ENCODE measurements at regions not wholly inside any gene's neighbourhood (a gene's known extent, or its start where the extent isn't known, plus 50 kb on each side); places are given as distances from the start of the nearest gene placed in this dataset.
A peak's percentile ranks its signal among the peaks of the same experiment; 100 is the strongest.

DNA sequence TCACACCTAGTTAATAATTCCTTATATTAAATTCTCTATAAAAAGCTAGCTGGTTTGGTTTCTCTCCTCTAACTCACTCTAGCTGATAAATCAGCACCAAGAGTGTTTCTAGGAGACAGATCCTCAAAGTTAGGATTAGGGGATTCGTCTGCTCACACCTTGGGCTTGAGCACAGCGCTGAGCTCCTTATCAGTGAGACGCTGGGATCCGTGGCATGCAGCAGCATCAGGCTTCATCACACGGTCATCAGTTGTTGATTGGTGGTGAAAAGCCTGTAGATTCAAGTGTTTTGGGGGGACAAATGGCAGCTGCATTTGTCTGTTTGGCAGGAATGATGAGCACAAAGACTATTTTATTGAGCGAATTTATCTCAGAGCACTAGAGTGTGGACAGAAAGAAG lies 72.6 kb upstream of the MC2R start:
- peaks cover 10% of the 10 kb centered on the region for H3K9me3 Mint-ChIP-seq

GRCh38 chr18:13984080-13984479 lies 68.7 kb upstream of the MC2R start:
- Mint-ChIP-seq H3K4me3 (no peak overlapping the region), H3K36me3 (ENCODE audit: low read depth) (no peaks in the 10 kb centered on the region), H3K27me3 (ENCODE audit: insufficient read depth) (no peaks in the 10 kb centered on the region), H3K27ac (no peak overlapping the region), H3K4me1 (peaks cover 11% of the 10 kb centered on the region), H3K9me3 (peaks cover 2% of the 10 kb centered on the region)
- TF ChIP-seq, protein P1, sequence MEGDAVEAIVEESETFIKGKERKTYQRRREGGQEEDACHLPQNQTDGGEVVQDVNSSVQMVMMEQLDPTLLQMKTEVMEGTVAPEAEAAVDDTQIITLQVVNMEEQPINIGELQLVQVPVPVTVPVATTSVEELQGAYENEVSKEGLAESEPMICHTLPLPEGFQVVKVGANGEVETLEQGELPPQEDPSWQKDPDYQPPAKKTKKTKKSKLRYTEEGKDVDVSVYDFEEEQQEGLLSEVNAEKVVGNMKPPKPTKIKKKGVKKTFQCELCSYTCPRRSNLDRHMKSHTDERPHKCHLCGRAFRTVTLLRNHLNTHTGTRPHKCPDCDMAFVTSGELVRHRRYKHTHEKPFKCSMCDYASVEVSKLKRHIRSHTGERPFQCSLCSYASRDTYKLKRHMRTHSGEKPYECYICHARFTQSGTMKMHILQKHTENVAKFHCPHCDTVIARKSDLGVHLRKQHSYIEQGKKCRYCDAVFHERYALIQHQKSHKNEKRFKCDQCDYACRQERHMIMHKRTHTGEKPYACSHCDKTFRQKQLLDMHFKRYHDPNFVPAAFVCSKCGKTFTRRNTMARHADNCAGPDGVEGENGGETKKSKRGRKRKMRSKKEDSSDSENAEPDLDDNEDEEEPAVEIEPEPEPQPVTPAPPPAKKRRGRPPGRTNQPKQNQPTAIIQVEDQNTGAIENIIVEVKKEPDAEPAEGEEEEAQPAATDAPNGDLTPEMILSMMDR (conservative IDR thresholded peaks at IDR 0.05), result no peak
- H3K9ac ChIP-seq (ENCODE audit: extremely low read depth, low read length, poor library complexity, severe bottlenecking), result no peak overlapping the region
- no peak overlapping the region for H3K4me3 ChIP-seq (ENCODE audit: low read length)
- H3K27ac ChIP-seq (ENCODE audit: low read depth, low read length), result no peak overlapping the region
- no peak for DNase-seq
- no peaks in the 10 kb centered on the region for H3K9me3 ChIP-seq (ENCODE audit: control insufficient read depth, low read length)
- no peaks in the 10 kb centered on the region for H3K36me3 ChIP-seq (ENCODE audit: control insufficient read depth, insufficient read depth, low read length)
- no peaks in the 10 kb centered on the region for H3K4me1 ChIP-seq (ENCODE audit: control insufficient read depth, insufficient read depth, low read length)
- H3K27me3 ChIP-seq (ENCODE audit: control insufficient read depth, insufficient read depth, low read length, poor library complexity, severe bottlenecking), result no peaks in the 10 kb centered on the region

More for the DNA sequence above, 72.6 kb upstream of the MC2R start:
- DNase-seq, result peak; percentile 61
- H3K4me3 Mint-ChIP-seq, result no peak overlapping the region
- H3K4me3 ChIP-seq (ENCODE audit: low read length), result no peak overlapping the region
- H3K27ac Mint-ChIP-seq, result peak overlapping the region; percentile 49
- 60 to 73% methylated on average over 1 to 6 of the region's 6 CpGs for WGBS, 2 experiments (ENCODE audit: insufficient coverage in 1 of 2, insufficient read length in 1 of 2)
- H3K4me1 Mint-ChIP-seq, result peaks cover 9% of the 10 kb centered on the region
- no peaks in the 10 kb centered on the region for H3K36me3 Mint-ChIP-seq (ENCODE audit: low read depth)
- no peak overlapping the region for H3K27ac ChIP-seq (ENCODE audit: low read depth, low read length)
- no peaks in the 10 kb centered on the region for H3K4me1 ChIP-seq (ENCODE audit: control insufficient read depth, insufficient read depth, low read length)
- H3K9ac ChIP-seq (ENCODE audit: extremely low read depth, low read length, poor library complexity, severe bottlenecking), result no peak overlapping the region
- no peaks in the 10 kb centered on the region for H3K9me3 ChIP-seq (ENCODE audit: control insufficient read depth, low read length)
- TF ChIP-seq, protein P1 (conservative IDR thresholded peaks at IDR 0.05), result no peak
- no peaks in the 10 kb centered on the region for H3K27me3 Mint-ChIP-seq (ENCODE audit: insufficient read depth)
- H3K27me3 ChIP-seq (ENCODE audit: control insufficient read depth, insufficient read depth, low read length, poor library complexity, severe bottlenecking), result no peaks in the 10 kb centered on the region
- no peaks in the 10 kb centered on the region for H3K36me3 ChIP-seq (ENCODE audit: control insufficient read depth, insufficient read depth, low read length)

DNA sequence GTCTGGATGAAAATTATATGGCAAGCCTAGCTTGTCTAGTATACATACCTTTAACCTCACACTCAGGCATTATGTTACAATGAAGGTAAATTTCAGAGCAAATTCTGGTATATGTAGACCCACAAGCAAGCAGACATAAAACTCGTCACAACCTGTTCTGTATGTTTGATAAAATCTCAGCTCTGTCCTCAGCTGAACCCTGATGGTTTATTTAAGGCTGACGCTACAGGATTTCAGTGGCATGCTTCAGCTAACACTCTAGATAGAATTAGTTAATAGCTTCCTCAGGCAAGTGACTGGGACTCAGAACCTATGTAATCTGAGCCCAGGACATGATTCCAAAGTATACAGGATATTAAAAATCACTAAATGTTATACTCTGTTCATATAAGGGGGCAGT lies 68.2 kb upstream of the MC2R start:
- Mint-ChIP-seq H3K4me3 (no peak overlapping the region), H3K4me1 (peaks cover 11% of the 10 kb centered on the region), H3K9me3 (peaks cover 2% of the 10 kb centered on the region), H3K36me3 (ENCODE audit: low read depth) (no peaks in the 10 kb centered on the region), H3K27me3 (ENCODE audit: insufficient read depth) (no peaks in the 10 kb centered on the region), H3K27ac (no peak overlapping the region)
- no peak overlapping the region for H3K9ac ChIP-seq (ENCODE audit: extremely low read depth, low read length, poor library complexity, severe bottlenecking)
- no peaks in the 10 kb centered on the region for H3K36me3 ChIP-seq (ENCODE audit: control insufficient read depth, insufficient read depth, low read length)
- no peak for DNase-seq
- H3K4me1 ChIP-seq (ENCODE audit: control insufficient read depth, insufficient read depth, low read length), result no peaks in the 10 kb centered on the region
- WGBS, 2 experiments (ENCODE audit: insufficient coverage in 1 of 2, insufficient read length in 1 of 2), result 92 to 94% methylated on average over 2 of the region's 2 CpGs
- H3K27me3 ChIP-seq (ENCODE audit: control insufficient read depth, insufficient read depth, low read length, poor library complexity, severe bottlenecking), result no peaks in the 10 kb centered on the region
- H3K27ac ChIP-seq (ENCODE audit: low read depth, low read length), result no peak overlapping the region
- TF ChIP-seq, protein P1 (conservative IDR thresholded peaks at IDR 0.05), result no peak
- H3K4me3 ChIP-seq (ENCODE audit: low read length), result no peak overlapping the region
- no peaks in the 10 kb centered on the region for H3K9me3 ChIP-seq (ENCODE audit: control insufficient read depth, low read length)

Measured in endodermal cell (in vitro differentiated cells).